Endodermal cell (in vitro differentiated cells): ENCODE measurements at regions not wholly inside any gene's neighbourhood (a gene's known extent, or its start where the extent isn't known, plus 50 kb on each side); places are given as distances from the start of the nearest gene placed in this dataset.

Experiments used
- DNase-seq: peaks from one replicate; pipeline ENCODE4 v3.0.0-alpha.2; 2017
- H3K27ac ChIP-seq: 2 replicates; pipeline ENCODE4 v1.5.1; 2013; ENCODE audit warnings: mild to moderate bottlenecking, low read depth, low read length, moderate library complexity
- H3K27me3 ChIP-seq: 2 replicates; pipeline ENCODE4 v1.6.1; 2013; ENCODE audit warnings: mild to moderate bottlenecking, low read length, moderate library complexity; ENCODE audit not compliant: insufficient read depth, control insufficient read depth, poor library complexity, severe bottlenecking
- H3K36me3 ChIP-seq: 2 replicates; pipeline ENCODE4 v1.7.0; 2013; ENCODE audit warnings: mild to moderate bottlenecking, low read length, moderate library complexity; ENCODE audit not compliant: control insufficient read depth, insufficient read depth
- H3K4me1 ChIP-seq: one replicate; pipeline ENCODE4 v1.7.0; 2013; ENCODE audit warnings: low read length; ENCODE audit not compliant: control insufficient read depth, insufficient read depth
- H3K4me3 ChIP-seq: 2 replicates; pipeline ENCODE4 v1.5.1; 2013; ENCODE audit warnings: mild to moderate bottlenecking, low read length, moderate library complexity
- H3K9ac ChIP-seq: 2 replicates; pipeline ENCODE4 v1.6.1; 2013; ENCODE audit warnings: mild to moderate bottlenecking, low read length, moderate library complexity; ENCODE audit not compliant: poor library complexity, severe bottlenecking; ENCODE audit errors: extremely low read depth
- H3K9me3 ChIP-seq: 2 replicates; pipeline ENCODE4 v1.6.1; 2013; ENCODE audit warnings: mild to moderate bottlenecking, low read length, moderate library complexity; ENCODE audit not compliant: control insufficient read depth
- H3K27ac Mint-ChIP-seq: 2 replicates; pipeline ENCODE4 v1.8.0; 2020; ENCODE audit warnings: mixed read lengths
- H3K27me3 Mint-ChIP-seq: 2 replicates; pipeline ENCODE4 v1.8.0; 2021; ENCODE audit warnings: mild to moderate bottlenecking, mixed read lengths; ENCODE audit not compliant: insufficient read depth
- H3K36me3 Mint-ChIP-seq: 2 replicates; pipeline ENCODE4 v1.8.0; 2020; ENCODE audit warnings: low read depth, mixed read lengths
- H3K4me1 Mint-ChIP-seq: 2 replicates; pipeline ENCODE4 v1.8.0; 2020; ENCODE audit warnings: mixed read lengths
- H3K4me3 Mint-ChIP-seq: 2 replicates; pipeline ENCODE4 v1.8.0; 2020; ENCODE audit warnings: mild to moderate bottlenecking, moderate library complexity, mixed read lengths
- H3K9me3 Mint-ChIP-seq: 2 replicates; pipeline ENCODE4 v1.8.0; 2020; ENCODE audit warnings: mild to moderate bottlenecking, mixed read lengths
- WGBS, 2 experiments: methylation state at CpG; one replicate each; pipeline versions ENCODE4 v1.1.5 to v1.1.7; 2013; ENCODE audit warnings: missing lambda C conversion rate in 2 of 2, mixed read lengths in 1 of 2; ENCODE audit not compliant: insufficient coverage in 1 of 2, insufficient read length in 1 of 2; 5-methylcytosine and 5-hydroxymethylcytosine counted together
- TF ChIP-seq, protein P1 (sequence below): fragments of 200-600 bp; sonication (generic); conservative IDR thresholded peaks from 2 replicates; pipeline ENCODE4 v1.5.0; 2021; ENCODE audit warnings: antibody characterized with exemption, mild to moderate bottlenecking

DNA sequence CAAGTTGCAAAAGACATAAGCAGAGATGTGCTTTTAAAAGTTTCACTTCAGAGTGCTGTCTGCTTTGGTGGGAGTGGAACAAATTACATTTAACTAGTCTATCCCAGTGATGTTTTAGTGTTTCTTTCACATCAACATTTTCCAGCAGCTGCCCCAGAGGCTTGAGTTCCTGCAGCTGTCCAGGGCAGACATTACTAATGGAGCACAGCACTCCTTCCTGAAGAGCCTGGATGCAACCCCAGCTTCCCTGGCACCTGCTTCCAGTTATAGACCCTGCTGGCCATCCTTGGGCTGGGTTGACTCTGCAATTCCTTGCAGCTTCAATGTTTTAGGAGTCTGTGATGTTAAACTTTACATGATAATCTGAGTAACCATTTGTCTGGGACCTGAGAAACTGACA, 61.4 kb upstream of the PIRT start:
- H3K4me3 Mint-ChIP-seq = no peak overlapping the region
- Histone ChIP-seq H3K9me3 (peaks cover 21% of the 10 kb centered on the region), H3K27ac (no peak overlapping the region), H3K4me3 (no peak overlapping the region), H3K9ac (no peak overlapping the region), H3K36me3 (no peaks in the 10 kb centered on the region), H3K27me3 (no peaks in the 10 kb centered on the region), H3K4me1 (peaks cover 4% of the 10 kb centered on the region)
- H3K36me3 Mint-ChIP-seq = peaks cover 7% of the 10 kb centered on the region
- H3K27me3 Mint-ChIP-seq = no peaks in the 10 kb centered on the region
- no peak overlapping the region for H3K27ac Mint-ChIP-seq
- TF ChIP-seq, protein P1, sequence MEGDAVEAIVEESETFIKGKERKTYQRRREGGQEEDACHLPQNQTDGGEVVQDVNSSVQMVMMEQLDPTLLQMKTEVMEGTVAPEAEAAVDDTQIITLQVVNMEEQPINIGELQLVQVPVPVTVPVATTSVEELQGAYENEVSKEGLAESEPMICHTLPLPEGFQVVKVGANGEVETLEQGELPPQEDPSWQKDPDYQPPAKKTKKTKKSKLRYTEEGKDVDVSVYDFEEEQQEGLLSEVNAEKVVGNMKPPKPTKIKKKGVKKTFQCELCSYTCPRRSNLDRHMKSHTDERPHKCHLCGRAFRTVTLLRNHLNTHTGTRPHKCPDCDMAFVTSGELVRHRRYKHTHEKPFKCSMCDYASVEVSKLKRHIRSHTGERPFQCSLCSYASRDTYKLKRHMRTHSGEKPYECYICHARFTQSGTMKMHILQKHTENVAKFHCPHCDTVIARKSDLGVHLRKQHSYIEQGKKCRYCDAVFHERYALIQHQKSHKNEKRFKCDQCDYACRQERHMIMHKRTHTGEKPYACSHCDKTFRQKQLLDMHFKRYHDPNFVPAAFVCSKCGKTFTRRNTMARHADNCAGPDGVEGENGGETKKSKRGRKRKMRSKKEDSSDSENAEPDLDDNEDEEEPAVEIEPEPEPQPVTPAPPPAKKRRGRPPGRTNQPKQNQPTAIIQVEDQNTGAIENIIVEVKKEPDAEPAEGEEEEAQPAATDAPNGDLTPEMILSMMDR = no peak
- peaks cover 6% of the 10 kb centered on the region for H3K4me1 Mint-ChIP-seq
- peaks cover 22% of the 10 kb centered on the region for H3K9me3 Mint-ChIP-seq
- DNase-seq = no peak

DNA sequence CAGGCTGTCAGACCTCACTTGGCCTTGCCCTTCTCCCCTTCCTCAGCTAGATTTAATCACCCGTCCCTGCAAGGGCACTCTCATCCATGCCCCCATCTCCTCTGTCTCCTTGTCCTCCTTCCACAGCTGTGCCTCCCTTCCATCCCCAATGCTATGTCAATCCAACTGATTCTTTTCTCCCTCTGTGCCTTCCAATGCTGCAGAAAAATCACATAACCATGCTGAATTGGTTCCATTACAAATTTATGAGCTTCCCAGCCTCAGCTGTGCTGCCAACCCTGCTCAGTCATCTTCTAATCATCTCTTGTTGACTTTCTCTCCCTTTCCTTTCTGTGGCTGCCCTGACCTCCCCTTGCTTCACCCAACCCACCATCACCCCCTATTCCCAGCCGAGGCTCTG, 56.3 kb upstream of the PIRT start:
- Mint-ChIP-seq H3K27ac (no peak overlapping the region), H3K27me3 (no peaks in the 10 kb centered on the region), H3K9me3 (peaks cover 19% of the 10 kb centered on the region), H3K36me3 (peaks cover 7% of the 10 kb centered on the region), H3K4me3 (no peak overlapping the region), H3K4me1 (peaks cover 15% of the 10 kb centered on the region)
- no peak for DNase-seq
- Histone ChIP-seq H3K4me1 (peaks cover 4% of the 10 kb centered on the region), H3K36me3 (no peaks in the 10 kb centered on the region), H3K9ac (no peak overlapping the region), H3K27ac (no peak overlapping the region), H3K4me3 (no peak overlapping the region), H3K9me3 (peaks cover 19% of the 10 kb centered on the region), H3K27me3 (no peaks in the 10 kb centered on the region)
- TF ChIP-seq, protein P1 = no peak
- WGBS, 2 experiments = 86 to 97% methylated on average over 1 to 2 of the region's 2 CpGs

DNA sequence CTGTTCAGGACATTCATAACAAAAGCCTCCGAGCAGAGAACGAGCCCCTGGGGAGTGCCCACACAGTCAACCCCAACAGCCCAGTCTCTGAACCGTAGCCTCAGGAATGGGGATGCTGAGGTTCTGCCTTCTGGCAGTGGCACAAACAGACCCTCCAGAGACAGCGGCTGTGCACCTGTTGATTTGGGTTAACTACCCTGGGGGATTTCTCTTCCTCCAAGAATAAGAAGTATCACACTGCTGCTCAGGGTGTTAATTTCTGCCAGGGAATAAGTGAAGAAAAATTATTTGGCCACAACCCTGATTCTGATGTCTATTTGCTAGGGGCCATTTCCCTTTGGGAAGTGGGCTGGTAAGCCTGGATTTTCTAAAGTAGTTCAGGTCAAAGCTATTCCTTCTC, 51.0 kb upstream of the PIRT start:
- H3K27me3 Mint-ChIP-seq = no peaks in the 10 kb centered on the region
- peaks cover 18% of the 10 kb centered on the region for H3K9me3 ChIP-seq
- TF ChIP-seq, protein P1 = no peak
- H3K9ac ChIP-seq = no peak overlapping the region
- peaks cover 5% of the 10 kb centered on the region for H3K36me3 Mint-ChIP-seq
- DNase-seq = no peak
- H3K4me1 Mint-ChIP-seq = peaks cover 28% of the 10 kb centered on the region
- 75 to 79% methylated on average over 3 to 4 of the region's 4 CpGs for WGBS, 2 experiments
- no peak overlapping the region for H3K27ac ChIP-seq
- no peak overlapping the region for H3K4me3 ChIP-seq
- peaks cover 5% of the 10 kb centered on the region for H3K9me3 Mint-ChIP-seq
- H3K4me1 ChIP-seq = no peaks in the 10 kb centered on the region
- H3K4me3 Mint-ChIP-seq = no peak overlapping the region
- H3K27ac Mint-ChIP-seq = no peak overlapping the region
- H3K27me3 ChIP-seq = no peaks in the 10 kb centered on the region
- H3K36me3 ChIP-seq = no peaks in the 10 kb centered on the region
